PFSK-1 (cell line): ENCODE measurements at regions not wholly inside any gene's neighbourhood (a gene's known extent, or its start where the extent isn't known, plus 50 kb on each side); places are given as distances from the start of the nearest gene placed in this dataset.

ENCODE experiments used
- FOXP2 ChIP-seq: optimal IDR thresholded peaks from 2 replicates; pipeline ENCODE3; 2011; ENCODE audit warnings: borderline replicate concordance, control low read depth, inconsistent platforms; ENCODE audit not compliant: insufficient read depth; ENCODE audit errors: extremely low read length, extremely low read depth
- POLR2AphosphoS5 ChIP-seq: IDR thresholded peaks from 2 replicates; pipeline ENCODE4 v1.6.1; 2012; ENCODE audit warnings: low read depth, mild to moderate bottlenecking, control low read depth, low read length, moderate library complexity
- SIN3A ChIP-seq: IDR thresholded peaks from 2 replicates; pipeline ENCODE4 v1.6.1; 2012; ENCODE audit warnings: mild to moderate bottlenecking, low read length, moderate library complexity, borderline replicate concordance; ENCODE audit not compliant: insufficient read depth
- TAF1 ChIP-seq: IDR thresholded peaks from 2 replicates; pipeline ENCODE4 v1.6.1; 2012; ENCODE audit warnings: low read length, control low read depth, borderline replicate concordance; ENCODE audit not compliant: insufficient read depth
- TF ChIP-seq, protein P1 (sequence below), 2 experiments: IDR thresholded peaks; 2 replicates each; pipeline versions ENCODE4 v1.6.1 to v1.8.0; 2011 to 2012; ENCODE audit warnings: low read depth in 2 of 2, low read length in 2 of 2, control low read depth in 1 of 2, inconsistent platforms in 1 of 2, mild to moderate bottlenecking in 1 of 2, moderate library complexity in 1 of 2; ENCODE audit not compliant: insufficient read depth in 1 of 2

DNA sequence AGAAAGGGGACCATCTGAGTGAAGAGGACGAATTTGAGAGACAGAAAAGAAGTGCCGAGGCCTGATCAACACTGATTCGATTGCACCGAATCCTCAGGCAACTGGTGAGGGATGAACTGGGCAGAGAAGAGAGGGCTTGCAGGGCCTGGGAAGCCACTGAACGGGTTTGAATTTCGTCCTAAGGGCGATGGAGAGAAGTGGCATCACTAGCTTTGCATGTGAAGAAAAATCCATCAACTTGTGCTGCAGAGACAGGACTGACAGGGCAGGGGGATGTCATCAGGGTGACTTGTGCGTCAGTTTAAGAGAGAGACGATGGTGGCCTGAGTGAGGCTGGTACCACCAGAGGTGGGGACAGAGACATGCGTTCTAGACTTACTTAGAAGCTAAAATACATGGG is 73.7 kb upstream of the SLC22A23 start:
- no peak for TF ChIP-seq SIN3A
- no peak for TF ChIP-seq FOXP2
- TF ChIP-seq POLR2AphosphoS5, result no peak

DNA sequence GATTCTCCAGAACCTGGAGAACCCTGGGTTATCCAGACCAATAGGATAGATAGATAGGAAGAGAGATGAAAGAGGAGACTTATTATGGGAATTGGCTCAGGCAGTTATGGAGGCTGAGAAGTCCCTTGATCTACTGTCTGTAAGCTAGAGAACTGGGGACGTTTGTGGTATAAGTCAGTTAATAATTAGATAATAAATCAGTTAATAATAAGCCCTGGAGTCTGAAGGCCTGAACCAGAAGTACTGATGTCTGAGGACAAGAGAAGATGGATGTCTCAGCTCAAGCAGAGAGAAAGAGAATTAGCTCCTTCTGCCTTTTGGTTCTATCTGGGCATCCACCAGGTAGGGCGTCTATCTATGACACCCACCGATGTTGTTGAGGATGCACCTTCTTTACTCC is 72.9 kb upstream of the SLC22A23 start:
- no peak for TF ChIP-seq SIN3A
- TF ChIP-seq, protein P1, sequence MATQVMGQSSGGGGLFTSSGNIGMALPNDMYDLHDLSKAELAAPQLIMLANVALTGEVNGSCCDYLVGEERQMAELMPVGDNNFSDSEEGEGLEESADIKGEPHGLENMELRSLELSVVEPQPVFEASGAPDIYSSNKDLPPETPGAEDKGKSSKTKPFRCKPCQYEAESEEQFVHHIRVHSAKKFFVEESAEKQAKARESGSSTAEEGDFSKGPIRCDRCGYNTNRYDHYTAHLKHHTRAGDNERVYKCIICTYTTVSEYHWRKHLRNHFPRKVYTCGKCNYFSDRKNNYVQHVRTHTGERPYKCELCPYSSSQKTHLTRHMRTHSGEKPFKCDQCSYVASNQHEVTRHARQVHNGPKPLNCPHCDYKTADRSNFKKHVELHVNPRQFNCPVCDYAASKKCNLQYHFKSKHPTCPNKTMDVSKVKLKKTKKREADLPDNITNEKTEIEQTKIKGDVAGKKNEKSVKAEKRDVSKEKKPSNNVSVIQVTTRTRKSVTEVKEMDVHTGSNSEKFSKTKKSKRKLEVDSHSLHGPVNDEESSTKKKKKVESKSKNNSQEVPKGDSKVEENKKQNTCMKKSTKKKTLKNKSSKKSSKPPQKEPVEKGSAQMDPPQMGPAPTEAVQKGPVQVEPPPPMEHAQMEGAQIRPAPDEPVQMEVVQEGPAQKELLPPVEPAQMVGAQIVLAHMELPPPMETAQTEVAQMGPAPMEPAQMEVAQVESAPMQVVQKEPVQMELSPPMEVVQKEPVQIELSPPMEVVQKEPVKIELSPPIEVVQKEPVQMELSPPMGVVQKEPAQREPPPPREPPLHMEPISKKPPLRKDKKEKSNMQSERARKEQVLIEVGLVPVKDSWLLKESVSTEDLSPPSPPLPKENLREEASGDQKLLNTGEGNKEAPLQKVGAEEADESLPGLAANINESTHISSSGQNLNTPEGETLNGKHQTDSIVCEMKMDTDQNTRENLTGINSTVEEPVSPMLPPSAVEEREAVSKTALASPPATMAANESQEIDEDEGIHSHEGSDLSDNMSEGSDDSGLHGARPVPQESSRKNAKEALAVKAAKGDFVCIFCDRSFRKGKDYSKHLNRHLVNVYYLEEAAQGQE (IDR thresholded peaks at IDR 0.05; ENCODE audit: insufficient read depth in 1 of 2, low read depth in 2 of 2, low read length in 2 of 2), result no peak
- TF ChIP-seq POLR2AphosphoS5, result no peak
- TF ChIP-seq TAF1, result no peak
- no peak for TF ChIP-seq FOXP2

DNA sequence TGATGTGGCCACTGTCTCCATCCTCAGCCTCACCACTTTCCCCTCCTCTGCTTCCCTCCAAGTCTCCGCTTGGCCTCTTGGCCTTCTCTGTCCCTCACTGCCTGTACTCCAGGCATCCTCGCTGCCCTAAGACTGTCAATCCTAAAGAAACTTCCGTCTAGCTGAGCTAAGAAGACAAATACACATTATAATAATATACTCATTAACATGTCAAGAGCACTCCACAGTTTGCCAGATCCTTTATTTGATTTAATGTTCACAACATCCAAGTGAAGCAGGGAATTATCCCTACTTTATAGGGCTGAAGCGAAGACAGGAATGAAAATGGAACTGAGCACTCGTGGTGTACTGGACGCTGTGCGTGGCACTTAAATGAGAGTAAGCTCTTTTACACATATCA is 72.4 kb upstream of the SLC22A23 start:
- TF ChIP-seq SIN3A (no peak), POLR2AphosphoS5 (no peak), FOXP2 (no peak), TAF1 (no peak)
- TF ChIP-seq, protein P1 (IDR thresholded peaks at IDR 0.05; ENCODE audit: insufficient read depth in 1 of 2, low read depth in 2 of 2, low read length in 2 of 2), result no peak

DNA sequence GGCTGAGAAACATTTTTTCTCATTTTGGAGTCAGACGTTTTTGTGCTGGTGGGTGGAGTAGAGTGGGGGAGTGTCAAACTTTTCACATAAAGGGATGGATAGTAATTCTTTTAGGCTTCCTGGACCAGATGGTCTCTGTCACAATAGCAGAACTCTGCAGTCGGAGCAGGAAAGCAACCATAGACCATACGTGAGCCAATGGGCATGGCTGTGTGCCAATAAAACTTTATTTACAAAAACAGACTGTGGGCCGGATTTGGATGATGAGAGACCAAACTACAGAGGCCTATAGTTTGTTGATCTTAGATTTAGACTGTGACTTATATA is 70.8 kb upstream of the SLC22A23 start:
- no peak for TF ChIP-seq TAF1
- TF ChIP-seq, protein P1 (IDR thresholded peaks at IDR 0.05; ENCODE audit: insufficient read depth in 1 of 2, low read depth in 2 of 2, low read length in 2 of 2), result no peak
- no peak for TF ChIP-seq SIN3A
- no peak for TF ChIP-seq POLR2AphosphoS5
- TF ChIP-seq FOXP2, result no peak

DNA sequence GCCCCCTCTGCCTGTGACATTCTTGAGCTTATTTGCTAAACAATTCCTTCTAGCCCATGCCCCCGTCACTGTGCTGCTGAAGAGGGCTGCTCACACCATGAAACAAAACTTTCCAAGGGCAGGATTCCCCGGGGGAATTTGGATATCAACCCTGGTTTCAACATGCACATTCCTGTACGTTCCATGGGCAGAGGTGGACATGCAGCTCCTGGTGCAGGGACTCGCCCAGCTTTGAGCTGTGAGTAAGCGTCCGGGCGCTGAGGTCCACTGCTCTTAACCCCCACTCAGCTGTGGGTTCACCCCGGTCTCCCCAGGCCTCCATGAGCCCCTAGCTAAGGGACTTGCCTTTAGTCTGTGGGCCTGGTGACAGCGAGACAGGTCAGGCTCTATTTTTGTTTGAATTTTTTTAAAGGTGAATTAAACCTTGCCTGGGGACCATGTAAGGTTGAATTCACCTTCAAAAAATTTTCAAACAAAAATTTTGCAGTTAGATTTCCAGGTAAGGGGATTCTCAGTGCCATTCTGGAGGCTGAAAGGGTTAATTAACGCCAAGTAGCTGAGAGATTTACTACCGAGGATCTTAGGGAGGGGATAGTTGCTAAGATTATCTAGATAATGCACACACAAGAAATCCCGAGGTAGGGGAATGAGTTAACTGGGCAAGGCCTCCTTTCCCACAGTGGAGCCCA is 70.3 kb upstream of the SLC22A23 start:
- TF ChIP-seq POLR2AphosphoS5 (no peak), FOXP2 (no peak), SIN3A (no peak), TAF1 (no peak)
- TF ChIP-seq, protein P1 (IDR thresholded peaks at IDR 0.05; ENCODE audit: insufficient read depth in 1 of 2, low read depth in 2 of 2, low read length in 2 of 2), result no peak
